ENCODE measurements at regions not wholly inside any gene's neighbourhood (a gene's known extent, or its start where the extent isn't known, plus 50 kb on each side); places are given as distances from the start of the nearest gene placed in this dataset.

GRCh38 chr2:9720352-9721093 is 89.7 kb upstream of the YWHAQ start:
- TF ChIP-seq CTCF (IDR thresholded peaks at IDR 0.05), result no peak

- TF ChIP-seq CTCF (IDR thresholded peaks at IDR 0.05), result no peak
Measured at GRCh38 chr2:9721344-9721743, 90.5 kb upstream of the YWHAQ start.

DNA sequence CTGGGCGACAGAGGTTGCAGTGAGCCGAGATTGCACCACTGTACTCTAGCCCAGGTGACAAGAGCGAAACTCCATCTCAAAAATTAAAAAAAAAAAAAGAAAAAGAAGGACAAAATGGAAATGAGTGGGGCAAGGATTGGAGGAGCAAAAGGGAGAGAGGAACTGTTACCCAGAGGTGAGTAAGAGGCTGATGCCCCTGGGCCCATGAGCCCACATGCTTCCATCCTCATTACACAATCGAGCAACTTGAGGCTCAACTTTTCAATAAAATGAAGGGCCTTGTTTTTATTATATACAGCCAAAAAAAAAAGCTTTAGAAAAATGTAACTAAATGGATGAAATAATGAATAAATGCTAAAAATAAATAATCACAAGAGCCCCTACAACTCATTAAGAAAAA is 91.7 kb upstream of the YWHAQ start:
- no peak for TF ChIP-seq CTCF (IDR thresholded peaks at IDR 0.05)

DNA sequence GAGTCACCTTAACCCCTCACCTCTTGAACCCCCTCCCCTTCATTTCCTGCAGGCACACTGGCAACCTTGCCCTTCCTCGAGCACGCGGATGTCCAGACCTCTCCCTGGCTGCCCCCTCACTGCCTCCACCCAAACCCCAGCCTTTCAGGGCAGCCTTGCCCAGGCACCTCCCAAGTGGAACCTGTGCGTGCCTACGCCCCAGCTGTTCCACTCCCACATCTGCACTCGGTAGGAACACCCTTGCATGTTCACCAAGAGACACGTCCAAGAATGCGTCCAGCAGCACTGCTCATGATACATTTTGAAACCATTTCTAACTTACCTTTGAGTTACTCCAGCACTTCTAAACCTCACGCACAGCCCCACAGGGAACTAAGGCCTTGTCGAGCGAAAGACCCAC is 93.8 kb upstream of the YWHAQ start:
- no peak for TF ChIP-seq CTCF (IDR thresholded peaks at IDR 0.05)

DNA sequence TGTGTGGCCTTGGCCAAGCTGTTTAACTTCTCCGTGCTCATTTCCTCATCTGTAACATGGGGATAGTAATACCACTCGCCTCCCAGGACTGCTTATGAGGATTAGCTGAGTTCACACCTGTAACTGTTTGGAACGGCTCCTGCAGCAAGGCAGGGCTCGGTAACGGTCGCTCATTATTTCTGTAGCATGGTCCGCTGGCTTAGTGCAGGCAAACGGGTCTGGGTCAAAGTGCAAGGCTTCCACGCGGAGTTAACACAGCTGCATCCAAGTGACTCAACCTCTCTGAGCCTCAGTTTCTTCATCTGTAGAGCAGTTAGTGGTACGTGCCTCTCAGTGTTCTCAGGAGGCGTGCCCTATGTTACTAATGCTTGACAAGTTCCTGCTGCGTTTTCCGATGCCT is 94.3 kb upstream of the YWHAQ start:
- TF ChIP-seq CTCF (IDR thresholded peaks at IDR 0.05), result no peak

- TF ChIP-seq CTCF (IDR thresholded peaks at IDR 0.05), result no peak
Measured at GRCh38 chr2:9732824-9733223, 102.0 kb upstream of the YWHAQ start.

DNA sequence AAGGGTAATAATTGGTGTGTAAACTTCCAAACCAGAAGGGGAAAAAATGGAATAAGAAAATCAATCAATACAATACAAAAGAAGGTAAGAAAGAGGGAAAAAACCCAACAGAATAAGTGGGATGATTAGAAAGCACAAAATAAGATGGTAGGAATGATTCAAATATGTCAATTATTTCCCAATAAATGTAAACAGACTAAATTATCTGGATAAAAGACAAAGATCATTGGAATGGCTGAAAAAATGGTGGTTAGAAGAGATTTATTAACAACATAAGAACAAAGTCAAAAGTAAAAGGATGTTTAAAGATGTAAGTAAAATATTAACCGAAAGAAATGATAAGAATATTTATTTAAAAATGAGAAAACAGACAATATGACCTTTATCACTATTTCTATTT is 103.5 kb upstream of the YWHAQ start:
- TF ChIP-seq CTCF (IDR thresholded peaks at IDR 0.05), result no peak

DNA sequence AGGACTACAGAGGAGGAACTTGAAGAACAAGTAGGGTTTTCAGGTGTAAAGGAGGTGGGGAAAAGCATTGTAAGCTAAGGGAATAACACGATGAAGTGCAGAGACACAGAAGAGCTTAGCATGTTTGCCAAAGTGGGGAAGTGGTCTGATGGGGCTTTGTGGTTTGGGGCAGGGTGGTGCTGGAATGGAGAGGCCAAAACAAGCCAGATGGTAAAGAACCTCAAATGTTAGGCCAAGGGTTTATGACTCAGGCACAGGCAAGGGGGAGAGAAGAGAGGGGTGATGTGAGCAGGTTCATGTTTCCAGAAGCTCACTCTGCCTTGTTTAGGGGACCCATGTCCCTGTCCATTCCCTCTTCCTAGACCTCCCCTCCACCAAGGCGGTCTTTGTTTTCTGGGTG is 104.5 kb upstream of the YWHAQ start:
- no peak for TF ChIP-seq CTCF (IDR thresholded peaks at IDR 0.05)

Measured in LNCAP (cell line).